ENCODE measurements at regions not wholly inside any gene's neighbourhood (a gene's known extent, or its start where the extent isn't known, plus 50 kb on each side); places are given as distances from the start of the nearest gene placed in this dataset.
"Not testable (repeated sequence)": the region's sequence is repeated elsewhere in the genome, so short reads cannot be mapped to it uniquely, and the experiment has no call there.

DNA sequence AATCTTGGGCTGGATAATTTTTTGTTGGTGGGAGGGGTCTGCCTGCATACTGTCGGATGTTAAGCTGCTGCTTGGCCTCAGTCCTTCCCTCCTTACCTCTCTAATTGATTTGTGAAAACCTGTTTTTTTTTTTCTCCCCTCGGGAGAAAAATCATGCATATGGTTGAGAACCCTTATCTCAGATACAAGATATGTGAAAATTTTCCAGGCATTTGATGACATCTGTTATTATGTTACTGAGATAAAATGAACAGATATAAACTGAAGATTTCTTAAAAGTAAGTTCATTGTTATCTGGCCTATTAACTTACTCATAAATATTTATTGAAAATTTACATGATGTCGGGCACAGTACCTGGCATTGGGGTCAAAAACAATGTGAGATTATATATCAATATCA, 1375.7 kb downstream of the PCDH9 start:
- no peak overlapping the region for H3K4me3 ChIP-seq
- no peak overlapping the region for H3K27ac ChIP-seq

DNA sequence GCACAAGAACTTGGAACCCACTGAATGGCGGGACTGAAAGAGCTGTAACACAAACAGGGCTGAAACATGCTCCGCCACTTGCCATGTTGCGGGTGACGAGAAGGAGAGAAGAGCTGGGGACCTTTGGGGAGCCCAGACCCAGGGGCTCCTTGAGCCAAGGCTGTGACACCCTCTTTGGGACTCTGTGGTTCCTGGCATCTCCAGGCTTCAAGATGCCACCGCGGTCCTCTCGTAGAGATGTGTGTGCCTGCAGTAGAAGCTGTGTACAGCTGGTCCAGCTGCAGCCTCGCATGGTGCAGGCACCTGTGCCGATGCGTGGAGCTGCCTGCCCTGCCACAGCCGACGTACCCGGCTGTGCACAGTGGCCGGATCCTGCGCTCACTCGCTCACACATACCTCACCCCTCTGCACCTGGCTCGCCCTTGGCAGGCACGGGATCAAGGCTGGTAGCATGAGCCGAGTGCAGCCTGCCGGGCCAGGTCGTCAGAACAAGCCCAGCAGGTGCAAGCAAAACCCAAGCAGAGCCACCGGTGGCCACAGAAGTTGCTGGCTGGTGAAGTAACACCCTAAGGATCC, 1385.8 kb downstream of the PCDH9 start:
- no peak overlapping the region for H3K27ac ChIP-seq
- H3K4me3 ChIP-seq, result no peak overlapping the region

DNA sequence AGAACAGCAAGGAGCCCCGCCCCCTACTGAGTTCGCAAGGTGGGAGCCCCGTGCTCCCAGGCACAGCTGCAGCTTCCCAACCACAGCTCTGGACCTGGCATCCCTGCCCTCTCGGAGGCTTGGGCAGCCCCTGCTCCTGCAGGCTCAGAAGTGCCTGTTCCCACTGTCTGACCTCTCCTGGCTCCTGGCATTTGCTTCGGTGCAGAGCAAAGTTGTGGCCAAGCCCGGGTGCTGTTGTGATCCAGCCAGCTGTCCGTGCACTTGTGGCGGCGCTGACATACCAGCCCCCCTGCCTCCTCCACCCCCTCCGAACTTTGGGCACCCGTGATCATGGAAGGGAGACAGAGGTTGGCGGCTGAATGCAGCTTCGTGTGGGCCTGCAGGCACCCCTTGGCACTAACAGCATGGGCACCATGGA, 1386.8 kb downstream of the PCDH9 start:
- Histone ChIP-seq H3K27ac (no peak overlapping the region), H3K4me3 (no peak overlapping the region)

DNA sequence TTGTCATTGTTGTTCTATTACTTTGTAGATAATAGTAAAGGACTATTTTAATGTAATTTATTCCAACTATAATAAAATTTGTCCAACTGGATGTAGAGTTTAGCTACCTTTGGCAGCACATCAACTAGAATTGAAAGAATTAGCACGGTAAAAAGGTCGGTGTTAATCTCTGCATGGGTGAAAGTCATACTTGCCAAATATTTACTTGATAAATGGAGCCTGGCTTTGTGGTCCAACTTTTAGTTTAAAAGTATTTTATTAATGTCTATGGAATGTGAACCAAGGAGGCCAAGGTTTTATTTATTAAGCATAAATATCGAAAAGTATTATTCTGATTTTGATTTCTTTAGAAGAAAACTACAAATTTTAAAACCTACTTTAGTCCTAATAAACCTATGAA, 1389.0 kb downstream of the PCDH9 start:
- H3K27ac ChIP-seq, result no peak overlapping the region
- no peak overlapping the region for H3K4me3 ChIP-seq

DNA sequence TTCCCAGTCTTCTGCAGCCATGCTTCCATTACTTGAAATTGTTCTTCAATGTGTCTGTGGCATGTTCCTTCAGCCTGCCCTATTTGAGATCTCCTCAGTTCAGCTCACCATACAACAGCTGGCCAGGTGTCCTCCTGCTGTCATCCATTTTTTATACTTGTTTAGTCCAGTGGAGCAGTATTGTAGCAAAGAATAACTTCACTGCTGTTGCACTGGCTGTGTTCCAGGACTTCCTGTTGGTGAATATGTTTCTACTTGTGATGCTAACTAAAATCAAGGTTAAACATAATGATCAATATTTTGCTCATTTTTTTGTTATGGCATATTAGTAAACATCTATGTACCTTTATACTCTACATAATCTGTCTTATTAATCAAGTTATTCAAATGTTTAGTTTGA, 1394.1 kb downstream of the PCDH9 start:
- no peak overlapping the region for H3K4me3 ChIP-seq
- H3K27ac ChIP-seq, result no peak overlapping the region

DNA sequence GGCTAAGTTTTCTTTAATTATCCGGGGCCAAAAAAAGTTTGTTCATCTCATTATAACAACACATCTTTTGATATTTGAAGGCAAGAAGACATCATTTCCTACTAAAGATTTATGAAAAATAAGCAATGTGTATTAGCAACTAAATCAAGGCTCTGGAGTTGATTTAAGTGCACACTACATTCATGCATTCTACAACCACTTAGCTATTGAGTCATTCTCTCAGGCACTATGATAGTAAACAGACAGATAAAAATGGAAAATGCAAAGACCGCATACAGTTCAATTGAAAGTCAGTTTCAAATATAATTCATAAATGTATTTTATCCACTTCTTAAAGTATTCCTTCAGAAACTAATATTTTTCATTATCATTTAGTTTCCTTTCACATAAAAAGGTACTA, 1395.2 kb downstream of the PCDH9 start:
- no peak overlapping the region for H3K27ac ChIP-seq
- no peak overlapping the region for H3K4me3 ChIP-seq

DNA sequence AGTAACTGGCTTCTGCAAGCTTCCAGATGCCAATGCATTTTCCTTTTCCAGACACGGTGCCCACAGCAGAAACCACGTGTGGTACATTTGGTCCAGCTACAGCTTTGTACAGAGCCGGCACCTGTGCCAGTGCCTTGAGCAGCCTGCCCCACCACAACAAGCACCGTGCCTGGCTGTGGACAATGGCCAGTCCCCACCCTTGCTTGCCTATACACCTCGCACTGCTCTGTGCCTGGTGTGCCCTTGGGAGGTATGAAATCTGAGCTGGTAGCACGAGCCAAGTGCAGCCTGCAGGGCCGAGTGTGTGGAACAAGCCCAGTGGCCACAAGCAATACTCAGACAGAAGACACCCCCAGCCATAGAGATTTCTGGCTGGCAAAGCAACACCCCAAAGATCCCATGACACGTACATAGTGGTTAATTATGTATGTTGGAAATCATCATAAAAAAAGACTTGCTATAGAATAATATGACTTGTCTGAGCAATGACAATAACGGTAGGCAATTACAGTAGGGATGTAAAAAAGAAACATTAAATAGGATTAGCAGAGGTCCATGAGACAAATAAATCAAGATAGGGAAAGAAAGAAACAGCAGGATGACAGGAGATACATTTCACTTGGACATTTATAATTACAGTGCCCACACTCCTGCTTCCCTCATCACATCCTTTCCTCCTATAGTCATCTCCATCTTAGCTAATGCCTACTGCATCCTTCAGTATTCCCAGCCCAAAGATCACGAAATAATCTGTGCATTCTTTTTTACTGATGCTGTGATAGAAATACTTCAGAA, 1399.5 kb downstream of the PCDH9 start:
- Histone ChIP-seq H3K27ac (no peak overlapping the region), H3K4me3 (no peak overlapping the region)

DNA sequence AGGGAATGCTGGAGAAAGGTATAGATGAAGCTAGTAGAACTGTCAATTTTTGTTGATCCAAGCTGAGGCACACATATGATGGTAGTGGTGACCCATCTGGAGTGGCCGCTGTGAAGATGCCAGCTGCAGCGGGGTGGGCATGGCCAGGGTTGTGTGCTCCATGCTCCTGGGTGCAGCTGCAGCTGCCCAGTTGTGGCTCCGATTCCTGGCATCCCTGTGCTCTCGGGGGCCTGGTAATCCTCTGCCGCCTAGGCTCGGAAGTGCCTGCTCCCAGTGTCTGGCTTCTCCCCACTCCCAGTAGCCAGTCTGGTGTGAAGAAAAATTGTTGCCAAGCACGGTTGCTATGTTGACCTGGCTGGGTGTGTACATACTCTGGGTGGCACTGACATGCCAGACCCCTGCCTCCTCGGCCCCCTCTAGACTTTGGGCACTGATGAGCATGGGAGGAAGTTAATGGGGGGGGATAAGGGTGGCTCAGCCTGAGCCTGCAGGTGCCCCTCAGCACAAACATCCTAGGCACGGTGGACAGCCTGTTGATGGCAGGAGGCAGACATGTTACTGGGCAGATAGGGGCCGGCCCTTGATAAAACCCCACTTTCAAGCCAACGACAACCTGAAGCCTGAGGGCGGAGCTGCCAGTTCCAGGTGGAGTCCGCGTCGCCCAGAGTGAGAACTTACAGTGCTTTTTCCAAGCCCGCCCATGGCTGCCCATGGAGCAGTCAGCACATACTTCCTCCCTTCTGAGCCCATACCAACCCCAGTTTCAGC, 1400.7 kb downstream of the PCDH9 start:
- Histone ChIP-seq H3K4me3 (no peak overlapping the region), H3K27ac (no peak overlapping the region)

DNA sequence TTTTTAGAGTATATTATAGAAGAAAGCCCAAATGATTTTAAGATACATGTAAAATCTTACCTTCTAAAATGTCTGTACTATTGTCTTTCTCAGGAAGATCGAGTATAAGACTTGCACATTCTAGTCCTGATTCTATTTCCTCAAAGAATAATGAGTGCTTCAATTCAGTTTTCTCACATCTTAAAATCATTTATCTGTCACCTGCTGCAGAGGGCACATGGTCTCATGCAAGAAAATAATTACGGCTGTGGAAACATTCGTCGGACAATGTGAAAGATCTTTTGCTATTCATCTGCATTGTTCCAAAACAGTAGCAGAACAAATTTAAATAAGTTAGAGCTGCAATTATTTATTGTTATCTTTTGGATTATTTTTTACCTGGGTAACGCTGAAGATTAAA, 1403.5 kb downstream of the PCDH9 start:
- Histone ChIP-seq H3K4me3 (no peak overlapping the region), H3K27ac (no peak overlapping the region)

DNA sequence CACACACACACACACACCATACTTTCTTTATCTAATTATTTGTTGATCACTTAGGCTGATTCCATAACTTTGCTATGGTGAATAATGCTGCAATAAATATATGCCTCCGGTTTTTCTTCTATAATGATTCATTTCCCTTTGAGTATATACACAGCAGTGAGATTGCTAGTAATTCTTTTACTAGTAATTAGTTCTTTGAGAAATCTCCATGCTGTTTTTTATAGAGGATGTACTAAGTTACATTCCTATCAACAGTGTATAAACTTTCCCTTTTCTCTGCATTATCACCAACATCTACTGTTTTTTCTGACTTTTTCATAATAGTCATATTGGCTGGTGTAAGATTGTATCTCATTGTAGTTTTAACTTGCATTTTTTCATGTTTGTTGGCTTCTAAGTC, 1405.1 kb downstream of the PCDH9 start:
- H3K4me3 ChIP-seq, result no peak overlapping the region

DNA sequence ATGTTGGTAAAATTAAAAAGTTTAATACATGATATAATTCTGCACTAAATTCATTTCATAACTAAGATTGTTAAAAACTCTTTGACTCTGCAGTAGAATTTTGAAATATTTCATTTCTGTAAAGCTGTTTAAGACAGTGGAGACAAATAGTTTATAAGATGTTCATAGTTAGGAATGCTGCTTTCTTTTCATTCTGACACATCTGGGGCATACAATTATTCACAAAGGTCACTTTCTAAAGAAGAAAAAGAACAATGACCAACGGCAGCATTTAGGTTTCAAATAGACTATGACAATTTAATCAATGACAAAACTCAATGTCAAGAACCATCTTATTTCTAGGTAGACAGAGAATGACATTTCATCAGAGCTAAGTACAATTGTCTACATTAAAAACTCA, 1422.1 kb downstream of the PCDH9 start:
- no peak overlapping the region for H3K27ac ChIP-seq
- no peak overlapping the region for H3K4me3 ChIP-seq

More for the DNA sequence above, 1405.1 kb downstream of the PCDH9 start:
- no peak overlapping the region for H3K27ac ChIP-seq

DNA sequence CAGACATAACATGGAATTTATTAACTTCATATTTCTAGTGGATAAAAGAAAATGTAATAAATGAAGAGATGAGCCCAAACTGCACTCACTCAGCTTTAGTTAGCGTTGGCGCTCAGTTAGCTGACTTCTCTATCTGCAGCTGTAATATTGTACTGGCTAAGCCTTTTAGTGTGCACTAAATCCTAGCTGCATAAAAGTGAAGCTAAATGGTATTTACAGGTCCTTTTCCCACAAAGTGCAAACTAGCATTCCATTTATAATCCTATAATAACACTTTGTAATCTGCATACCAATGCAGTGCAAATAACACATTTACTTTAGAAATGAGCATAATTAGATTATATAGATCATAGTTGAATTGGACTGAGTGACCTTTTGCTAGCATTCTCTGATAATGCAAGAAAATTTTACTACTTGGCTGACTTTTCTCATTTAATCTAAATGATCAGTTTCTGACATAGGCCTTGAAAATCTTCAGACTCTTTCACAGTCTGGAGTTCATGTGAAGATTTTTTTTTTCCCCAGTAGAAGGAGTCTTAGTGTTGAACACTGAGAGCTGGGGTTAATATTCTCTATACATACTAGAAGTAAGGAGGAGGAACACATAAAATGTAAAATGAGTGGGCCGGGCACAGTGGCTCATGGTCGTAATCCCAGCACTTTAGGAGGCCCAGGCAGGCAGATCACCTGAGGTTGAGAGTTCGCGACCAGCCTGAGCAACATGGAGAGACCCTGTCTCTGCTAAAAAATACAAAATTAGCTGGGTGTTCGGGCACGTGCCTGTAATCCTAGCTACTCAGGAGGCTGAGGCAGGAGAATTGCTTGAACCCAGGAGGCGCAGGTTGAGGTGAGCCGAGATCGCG, 1426.4 kb downstream of the PCDH9 start:
- H3K27ac ChIP-seq, result no peak overlapping the region
- no peak overlapping the region for H3K4me3 ChIP-seq

DNA sequence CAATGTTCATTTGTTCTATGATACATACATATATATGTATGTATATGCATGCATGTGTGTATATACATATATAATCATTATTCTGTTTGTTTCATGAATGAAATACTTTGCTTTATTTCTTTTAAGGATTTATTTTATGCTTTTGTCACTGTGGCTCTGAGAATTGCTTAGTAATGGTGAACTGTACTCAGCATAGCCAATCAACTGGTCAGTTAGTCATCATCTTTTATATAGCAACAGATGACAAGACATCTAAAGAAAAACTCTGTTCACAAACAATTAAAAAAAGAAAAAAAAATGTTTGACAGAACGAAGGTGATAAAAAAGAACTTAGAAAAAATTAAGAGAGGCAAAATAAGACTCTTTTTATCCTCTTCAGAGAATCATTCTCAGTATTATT, 1440.3 kb downstream of the PCDH9 start:
- no peak overlapping the region for H3K4me3 ChIP-seq

DNA sequence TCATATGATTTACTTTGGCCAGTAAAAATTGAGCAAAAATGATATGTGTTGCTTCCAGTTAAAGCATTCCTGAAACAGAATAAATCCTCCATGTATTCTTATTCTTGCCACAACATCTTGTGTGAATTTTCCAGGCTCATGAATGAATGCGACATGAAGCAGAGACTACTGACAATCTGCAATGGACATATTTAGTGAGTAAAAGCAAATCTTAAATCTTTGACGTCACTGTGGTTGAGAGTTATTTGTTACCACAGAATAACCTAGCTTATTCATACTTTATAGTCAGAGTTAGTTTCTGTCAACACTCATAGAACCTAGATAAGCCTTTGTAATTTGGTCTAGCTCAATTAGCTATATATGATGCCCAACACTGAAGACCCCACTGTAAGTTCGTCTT, 1443.1 kb downstream of the PCDH9 start:
- Histone ChIP-seq H3K27ac (no peak overlapping the region), H3K4me3 (no peak overlapping the region)

More for the DNA sequence above, 1440.3 kb downstream of the PCDH9 start:
- no peak overlapping the region for H3K27ac ChIP-seq

DNA sequence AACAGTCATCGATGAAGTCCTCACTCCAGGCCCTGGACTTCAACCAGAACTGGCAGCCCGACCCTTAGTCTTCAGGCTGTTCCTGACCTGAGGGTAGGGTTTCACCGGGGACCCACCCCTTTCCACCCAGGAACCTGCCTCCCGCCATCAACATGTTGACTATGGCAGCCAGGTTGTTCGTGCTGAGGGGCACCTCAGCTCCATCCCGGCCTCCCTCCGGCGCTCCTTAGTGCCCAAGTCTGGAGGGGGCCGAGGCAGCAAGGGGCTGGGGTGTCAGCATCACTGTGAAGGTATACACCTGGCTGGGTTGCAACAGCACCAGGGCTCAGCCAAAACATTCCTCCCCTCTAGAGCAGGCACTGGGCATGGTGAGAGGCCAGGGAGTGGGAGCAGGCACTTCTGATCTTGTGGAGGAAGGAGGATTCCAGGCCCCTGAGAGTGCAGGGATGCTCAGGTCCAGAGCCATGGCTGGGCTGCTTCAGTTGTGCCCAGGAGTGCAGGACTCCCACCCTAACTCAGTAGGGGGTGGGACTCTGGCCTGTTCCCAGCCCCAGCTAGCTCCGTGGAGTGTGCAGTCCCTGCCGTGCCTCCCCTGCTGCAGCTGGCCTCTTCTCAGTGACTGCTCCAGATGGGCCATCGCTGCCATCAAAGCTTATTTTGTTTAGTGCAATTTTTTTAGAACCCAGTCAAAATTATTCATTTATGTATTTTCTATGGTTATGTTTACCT, 1445.9 kb downstream of the PCDH9 start:
- H3K4me3 ChIP-seq, result no peak overlapping the region

DNA sequence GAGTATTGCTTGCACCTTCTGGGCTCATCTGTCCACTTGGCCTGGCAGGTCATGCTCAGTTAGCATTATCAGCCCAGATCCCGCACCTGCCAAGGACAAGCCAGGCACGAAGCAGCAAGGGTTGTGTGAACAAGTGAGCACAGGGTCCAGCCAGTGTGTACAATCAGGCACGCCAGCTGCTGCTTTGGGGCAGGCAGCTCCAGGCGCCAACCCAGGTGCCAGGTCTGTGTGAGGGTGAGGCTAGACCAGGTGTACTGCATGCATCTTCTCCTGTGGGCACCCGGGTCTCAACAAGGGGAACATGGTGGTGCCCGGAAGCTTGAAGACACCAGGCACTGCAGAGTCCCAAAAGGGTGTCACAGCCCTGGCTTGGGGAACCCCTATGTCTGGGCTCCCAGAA, 1446.8 kb downstream of the PCDH9 start:
- H3K27ac ChIP-seq, result no peak overlapping the region
- H3K4me3 ChIP-seq, result no peak overlapping the region

More for the DNA sequence above, 1445.9 kb downstream of the PCDH9 start:
- H3K27ac ChIP-seq, result no peak overlapping the region

DNA sequence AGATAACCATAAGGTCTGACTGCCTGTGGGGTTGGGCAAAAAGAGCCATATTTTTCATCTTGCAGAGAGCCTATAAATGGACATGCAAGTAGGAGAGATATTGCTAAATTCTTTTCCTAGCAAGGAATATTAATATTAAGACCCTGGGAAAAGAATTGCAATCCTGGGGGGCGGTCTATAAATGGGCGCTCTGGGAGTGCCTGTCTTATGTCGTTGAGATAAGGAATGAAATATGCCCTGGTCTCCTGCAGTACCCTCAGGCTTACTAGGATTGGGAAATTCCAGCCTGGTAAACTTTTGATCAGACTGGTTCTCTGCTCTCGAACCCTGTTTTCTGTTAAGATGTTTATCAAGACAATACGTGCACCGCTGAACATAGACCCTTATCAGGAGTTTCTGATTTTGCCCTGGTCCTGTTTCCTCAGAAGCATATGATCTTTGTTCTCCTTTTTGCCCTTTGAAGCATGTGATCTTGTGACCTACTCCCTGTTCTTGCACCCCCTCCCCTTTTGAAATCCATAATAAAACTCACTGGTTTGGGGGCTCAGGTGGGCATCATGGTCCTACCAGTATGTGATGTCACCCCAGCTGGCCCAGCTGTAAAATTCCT, 1458.3 kb downstream of the PCDH9 start:
- H3K4me3 ChIP-seq, H3K27ac ChIP-seq: not testable (repeated sequence)

DNA sequence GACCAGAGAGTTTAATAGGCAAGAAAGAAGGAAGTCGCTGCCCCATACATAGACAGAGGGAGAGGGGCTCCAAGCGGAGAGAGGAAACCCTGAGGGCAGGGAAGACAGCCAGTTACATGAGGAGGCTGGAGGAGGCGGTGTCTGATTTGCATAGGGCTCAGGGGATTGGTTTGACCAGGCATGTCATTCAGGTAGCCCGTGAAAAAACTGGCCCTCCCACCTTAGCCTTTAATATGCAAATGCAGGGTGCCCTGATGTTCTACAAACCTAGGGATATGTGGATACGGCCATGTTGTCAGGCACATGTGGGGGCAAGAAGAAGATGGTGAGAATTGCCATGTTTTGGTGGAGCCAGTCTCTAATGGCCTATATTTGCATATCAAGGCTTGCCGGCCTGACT, 1461.6 kb downstream of the PCDH9 start:
- H3K27ac ChIP-seq, result no peak overlapping the region
- no peak overlapping the region for H3K4me3 ChIP-seq

DNA sequence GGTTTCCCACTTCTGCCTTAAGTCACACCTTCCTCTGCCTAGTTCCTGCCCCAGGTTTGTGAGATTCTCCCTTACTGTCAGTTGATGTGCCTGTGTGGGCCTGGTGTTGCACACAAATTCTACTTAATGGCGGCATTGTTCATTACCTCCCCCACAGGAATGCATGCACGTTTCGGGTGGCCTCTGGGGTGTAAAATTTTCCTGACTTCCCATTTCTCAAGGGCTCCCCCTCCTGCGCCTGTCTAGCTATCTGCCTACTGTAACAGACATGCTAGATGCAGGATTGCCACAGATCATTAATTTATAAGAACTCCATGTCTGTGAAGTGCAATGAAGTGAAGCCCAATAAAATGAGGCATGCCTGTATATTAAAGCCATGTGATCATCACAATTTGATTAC, 1466.3 kb downstream of the PCDH9 start:
- no peak overlapping the region for H3K4me3 ChIP-seq

More for the DNA sequence above, 1466.3 kb downstream of the PCDH9 start:
- no peak overlapping the region for H3K27ac ChIP-seq

Measured in skin epidermis (tissue), 12 donors.